ENCODE measurements at regions not wholly inside any gene's neighbourhood (a gene's known extent, or its start where the extent isn't known, plus 50 kb on each side); places are given as distances from the start of the nearest gene placed in this dataset.

DNA sequence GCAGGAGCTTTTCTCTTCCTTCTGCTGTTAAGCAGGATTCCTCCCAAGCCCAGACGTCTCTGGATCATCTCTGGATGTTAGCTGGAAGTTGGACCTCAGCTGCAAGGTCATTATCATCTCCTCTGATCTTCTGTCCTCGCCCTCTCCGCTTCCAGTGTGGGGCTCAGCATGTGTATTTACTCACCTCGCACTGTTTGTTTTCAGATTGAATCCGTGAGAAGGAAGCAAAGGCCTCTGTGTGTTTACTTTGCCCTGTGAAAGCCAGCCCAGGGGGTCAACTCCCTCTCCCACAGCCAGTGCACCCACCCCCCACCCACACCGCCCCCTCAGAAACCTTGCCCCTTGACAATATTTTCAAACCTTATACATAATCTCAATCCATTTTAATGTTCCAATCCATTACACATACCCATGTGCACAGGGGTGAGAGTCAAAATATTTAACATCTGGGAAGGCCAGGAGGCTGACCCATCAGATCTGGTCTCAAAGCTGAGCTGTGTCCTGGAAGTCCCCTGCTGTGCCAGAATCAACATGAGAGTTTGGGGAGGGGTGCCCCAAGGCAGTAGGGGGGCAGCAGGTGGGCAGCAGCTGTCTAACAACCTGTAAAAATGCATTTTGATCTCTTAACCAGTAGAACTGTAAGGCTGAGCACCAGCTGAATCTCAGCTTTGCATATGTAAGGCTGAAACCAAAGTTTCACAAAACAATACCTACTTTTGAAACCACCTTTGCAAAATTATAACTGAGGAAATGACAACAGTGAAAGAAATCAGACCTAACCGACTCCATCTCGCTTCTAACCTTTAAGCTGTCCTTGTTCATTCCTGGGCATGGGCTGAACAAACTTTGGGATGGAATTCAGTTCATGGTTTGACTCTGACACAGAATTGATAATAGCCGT is 157.9 kb downstream of the ZNF664 start (continued):
- no peak for TF ChIP-seq SMAD1 (CRISPR knock-in tag; IDR thresholded peaks at IDR 0.05; ENCODE audit: borderline replicate concordance, low read depth)
- TF ChIP-seq ZNF33A (CRISPR knock-in tag; IDR thresholded peaks at IDR 0.05; ENCODE audit: borderline replicate concordance), result no peak
- peak; percentile 79 to 84 for TF ChIP-seq NR2F1 (CRISPR knock-in tag; IDR thresholded peaks at IDR 0.05)
- TF ChIP-seq KDM6A (CRISPR knock-in tag; IDR thresholded peaks at IDR 0.05; ENCODE audit: low read depth), result peak; percentile 89
- no peak for TF ChIP-seq ZNF777 (CRISPR knock-in tag; IDR thresholded peaks at IDR 0.05)
- TF ChIP-seq TGIF2 (CRISPR knock-in tag; IDR thresholded peaks at IDR 0.05), result 0 out of 2 replicates have a peak, but pooled peaks have one; percentile 15
- TF ChIP-seq NFYC (CRISPR knock-in tag; IDR thresholded peaks at IDR 0.05), result no peak
- no peak for TF ChIP-seq HNRNPLL (IDR thresholded peaks at IDR 0.05; ENCODE audit: low read depth, low read length, poor library complexity, severe bottlenecking)
- no peak; the same call in 1 of the 2 replicates for TF ChIP-seq TCF7L2 (IDR thresholded peaks at IDR 0.05; ENCODE audit: low read depth, low read length)
- peak; percentile 91 for TF ChIP-seq HNF4G (IDR thresholded peaks at IDR 0.05; ENCODE audit: borderline replicate concordance, low read depth, low read length)
- peak; percentile 89; the same call in 1 of the 2 replicates for TF ChIP-seq HNF4G (CRISPR knock-in tag; IDR thresholded peaks at IDR 0.05; ENCODE audit: borderline replicate concordance, low read depth)
- no peak for TF ChIP-seq ZNF607 (CRISPR knock-in tag; IDR thresholded peaks at IDR 0.05; ENCODE audit: borderline replicate concordance)
- TF ChIP-seq ZNF44 (CRISPR knock-in tag; IDR thresholded peaks at IDR 0.05), result no peak
- TF ChIP-seq MAZ (IDR thresholded peaks at IDR 0.05; ENCODE audit: borderline replicate concordance, low read depth, low read length), result peak; percentile 51; the same call in 1 of the 2 replicates
- TF ChIP-seq MAZ (CRISPR knock-in tag; IDR thresholded peaks at IDR 0.05; ENCODE audit: low read depth), result 0 out of 2 replicates have a peak, but pooled peaks have one; percentile 12
- TF ChIP-seq, protein P1, sequence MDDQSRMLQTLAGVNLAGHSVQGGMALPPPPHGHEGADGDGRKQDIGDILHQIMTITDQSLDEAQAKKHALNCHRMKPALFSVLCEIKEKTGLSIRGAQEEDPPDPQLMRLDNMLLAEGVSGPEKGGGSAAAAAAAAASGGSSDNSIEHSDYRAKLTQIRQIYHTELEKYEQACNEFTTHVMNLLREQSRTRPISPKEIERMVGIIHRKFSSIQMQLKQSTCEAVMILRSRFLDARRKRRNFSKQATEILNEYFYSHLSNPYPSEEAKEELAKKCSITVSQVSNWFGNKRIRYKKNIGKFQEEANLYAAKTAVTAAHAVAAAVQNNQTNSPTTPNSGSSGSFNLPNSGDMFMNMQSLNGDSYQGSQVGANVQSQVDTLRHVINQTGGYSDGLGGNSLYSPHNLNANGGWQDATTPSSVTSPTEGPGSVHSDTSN (CRISPR knock-in tag; IDR thresholded peaks at IDR 0.05; ENCODE audit: borderline replicate concordance), result no peak
- TF ChIP-seq JARID2 (CRISPR knock-in tag; IDR thresholded peaks at IDR 0.05; ENCODE audit: insufficient replicate concordance), result no peak
- TF ChIP-seq POLR2AphosphoS2 (IDR thresholded peaks at IDR 0.05; ENCODE audit: low read depth, low read length), result no peak
- no peak for TF ChIP-seq ZNF737 (CRISPR knock-in tag; IDR thresholded peaks at IDR 0.05; ENCODE audit: borderline replicate concordance)
- TF ChIP-seq ELF1 (CRISPR knock-in tag; IDR thresholded peaks at IDR 0.05), result peak; percentile 28; the same call in 1 of the 2 replicates
- no peak for TF ChIP-seq ZNF549 (CRISPR knock-in tag; IDR thresholded peaks at IDR 0.05)
- TF ChIP-seq ETV5 (CRISPR knock-in tag; IDR thresholded peaks at IDR 0.05; ENCODE audit: borderline replicate concordance), result peak; percentile 89
- no peak for TF ChIP-seq TBP (CRISPR knock-in tag; IDR thresholded peaks at IDR 0.05)
- TF ChIP-seq, protein P2, sequence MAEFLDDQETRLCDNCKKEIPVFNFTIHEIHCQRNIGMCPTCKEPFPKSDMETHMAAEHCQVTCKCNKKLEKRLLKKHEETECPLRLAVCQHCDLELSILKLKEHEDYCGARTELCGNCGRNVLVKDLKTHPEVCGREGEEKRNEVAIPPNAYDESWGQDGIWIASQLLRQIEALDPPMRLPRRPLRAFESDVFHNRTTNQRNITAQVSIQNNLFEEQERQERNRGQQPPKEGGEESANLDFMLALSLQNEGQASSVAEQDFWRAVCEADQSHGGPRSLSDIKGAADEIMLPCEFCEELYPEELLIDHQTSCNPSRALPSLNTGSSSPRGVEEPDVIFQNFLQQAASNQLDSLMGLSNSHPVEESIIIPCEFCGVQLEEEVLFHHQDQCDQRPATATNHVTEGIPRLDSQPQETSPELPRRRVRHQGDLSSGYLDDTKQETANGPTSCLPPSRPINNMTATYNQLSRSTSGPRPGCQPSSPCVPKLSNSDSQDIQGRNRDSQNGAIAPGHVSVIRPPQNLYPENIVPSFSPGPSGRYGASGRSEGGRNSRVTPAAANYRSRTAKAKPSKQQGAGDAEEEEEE (CRISPR knock-in tag; IDR thresholded peaks at IDR 0.05; ENCODE audit: borderline replicate concordance), result no peak
- TF ChIP-seq ISX (CRISPR knock-in tag; conservative IDR thresholded peaks at IDR 0.05), result no peak
- no peak for TF ChIP-seq TRIM24 (CRISPR knock-in tag; IDR thresholded peaks at IDR 0.05)
- TF ChIP-seq ARID2 (CRISPR knock-in tag; IDR thresholded peaks at IDR 0.05; ENCODE audit: borderline replicate concordance), result no peak
- TF ChIP-seq, protein P3, sequence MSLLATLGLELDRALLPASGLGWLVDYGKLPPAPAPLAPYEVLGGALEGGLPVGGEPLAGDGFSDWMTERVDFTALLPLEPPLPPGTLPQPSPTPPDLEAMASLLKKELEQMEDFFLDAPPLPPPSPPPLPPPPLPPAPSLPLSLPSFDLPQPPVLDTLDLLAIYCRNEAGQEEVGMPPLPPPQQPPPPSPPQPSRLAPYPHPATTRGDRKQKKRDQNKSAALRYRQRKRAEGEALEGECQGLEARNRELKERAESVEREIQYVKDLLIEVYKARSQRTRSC (CRISPR knock-in tag; IDR thresholded peaks at IDR 0.05; ENCODE audit: low read depth), result no peak
